ENCODE measurements at regions not wholly inside any gene's neighbourhood (a gene's known extent, or its start where the extent isn't known, plus 50 kb on each side); places are given as distances from the start of the nearest gene placed in this dataset.

DNA sequence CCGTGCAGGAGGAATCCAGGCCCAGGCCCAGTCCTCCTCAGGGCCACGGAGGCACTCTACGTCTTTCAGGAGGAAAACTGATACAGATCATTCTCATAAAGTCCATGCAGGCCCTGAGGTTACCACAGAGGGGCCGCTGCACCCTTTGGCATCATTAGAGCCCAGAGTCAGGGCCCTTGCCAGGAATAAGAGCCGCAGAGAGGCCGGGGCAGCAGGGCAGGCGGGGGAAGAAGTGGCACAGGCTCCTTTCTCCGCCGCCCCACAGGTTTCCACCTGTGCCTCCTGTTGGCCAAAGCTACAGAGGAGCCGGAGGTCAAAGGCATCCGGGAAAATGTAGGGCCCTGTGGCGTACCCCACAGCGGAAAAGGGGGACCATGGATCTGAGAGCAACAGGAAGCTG lies 366.6 kb upstream of the SHH start:
- Histone ChIP-seq H3K27me3 (peaks cover 16% of the 10 kb centered on the region), H3K36me3 (no peaks in the 10 kb centered on the region), H3K4me3 (ENCODE audit: low read depth, low read length) (no peak overlapping the region), H3K4me1 (no peaks in the 10 kb centered on the region), H3K9me3 (no peaks in the 10 kb centered on the region)
- TF ChIP-seq, protein P1, sequence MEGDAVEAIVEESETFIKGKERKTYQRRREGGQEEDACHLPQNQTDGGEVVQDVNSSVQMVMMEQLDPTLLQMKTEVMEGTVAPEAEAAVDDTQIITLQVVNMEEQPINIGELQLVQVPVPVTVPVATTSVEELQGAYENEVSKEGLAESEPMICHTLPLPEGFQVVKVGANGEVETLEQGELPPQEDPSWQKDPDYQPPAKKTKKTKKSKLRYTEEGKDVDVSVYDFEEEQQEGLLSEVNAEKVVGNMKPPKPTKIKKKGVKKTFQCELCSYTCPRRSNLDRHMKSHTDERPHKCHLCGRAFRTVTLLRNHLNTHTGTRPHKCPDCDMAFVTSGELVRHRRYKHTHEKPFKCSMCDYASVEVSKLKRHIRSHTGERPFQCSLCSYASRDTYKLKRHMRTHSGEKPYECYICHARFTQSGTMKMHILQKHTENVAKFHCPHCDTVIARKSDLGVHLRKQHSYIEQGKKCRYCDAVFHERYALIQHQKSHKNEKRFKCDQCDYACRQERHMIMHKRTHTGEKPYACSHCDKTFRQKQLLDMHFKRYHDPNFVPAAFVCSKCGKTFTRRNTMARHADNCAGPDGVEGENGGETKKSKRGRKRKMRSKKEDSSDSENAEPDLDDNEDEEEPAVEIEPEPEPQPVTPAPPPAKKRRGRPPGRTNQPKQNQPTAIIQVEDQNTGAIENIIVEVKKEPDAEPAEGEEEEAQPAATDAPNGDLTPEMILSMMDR (IDR thresholded peaks at IDR 0.05; ENCODE audit: low read depth, low read length), result no peak
- DNase-seq, result no peak

DNA sequence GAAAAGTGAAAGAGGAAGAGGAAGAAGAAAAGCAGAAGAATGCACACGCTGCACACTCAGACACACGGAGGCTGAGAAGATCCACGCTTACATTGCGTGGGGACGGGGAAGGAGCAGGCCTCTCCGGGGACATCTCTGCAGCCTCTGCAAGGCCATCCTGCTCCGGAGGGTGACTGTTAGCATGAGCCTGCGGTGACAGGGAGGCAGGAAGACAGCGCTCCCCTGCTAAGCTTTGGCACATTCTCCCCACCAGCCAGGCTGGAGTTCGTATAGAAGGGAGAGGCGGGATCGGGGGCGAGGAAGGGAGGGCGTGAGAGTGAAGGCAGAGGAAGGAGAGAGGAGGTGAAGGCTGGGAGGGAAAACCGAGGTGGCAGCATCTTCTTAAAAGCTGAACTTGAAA lies 366.0 kb upstream of the SHH start:
- Histone ChIP-seq H3K27me3 (peaks cover 16% of the 10 kb centered on the region), H3K9me3 (no peaks in the 10 kb centered on the region)

DNA sequence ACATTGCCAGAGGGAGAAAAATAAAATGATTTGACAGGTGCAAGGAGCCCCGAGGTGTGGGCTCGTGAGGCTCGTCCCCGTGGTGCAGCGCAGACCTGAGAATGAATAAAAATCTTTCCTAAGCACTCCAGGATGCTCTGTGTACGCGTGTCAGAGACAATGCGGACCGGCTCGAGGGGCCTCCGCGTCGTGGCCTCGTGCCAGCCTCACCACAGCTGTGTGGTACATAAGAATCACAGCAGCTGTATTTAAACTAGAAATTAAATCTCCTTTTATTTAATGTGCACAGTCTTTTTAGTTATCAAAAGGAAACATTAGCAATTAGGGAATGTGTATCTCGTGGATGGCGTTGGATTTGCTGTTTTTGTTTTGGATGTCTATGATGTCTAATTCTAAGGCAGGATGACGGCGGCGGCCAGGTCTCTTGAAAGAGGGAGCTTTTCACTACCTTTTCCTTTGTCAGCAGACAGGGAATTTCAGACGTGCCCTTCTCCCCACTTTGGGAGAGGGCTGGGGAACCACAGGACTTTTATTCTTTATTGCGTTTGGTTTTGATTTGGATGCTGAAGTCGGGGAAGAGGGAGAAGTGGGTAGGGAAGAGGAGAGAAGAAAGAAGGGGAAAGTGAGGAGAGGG lies 365.3 kb upstream of the SHH start:
- no peak for DNase-seq
- Histone ChIP-seq H3K4me1 (no peaks in the 10 kb centered on the region), H3K9me3 (no peaks in the 10 kb centered on the region), H3K36me3 (no peaks in the 10 kb centered on the region), H3K4me3 (ENCODE audit: low read depth, low read length) (no peak overlapping the region), H3K27me3 (peaks cover 16% of the 10 kb centered on the region)
- TF ChIP-seq, protein P1 (IDR thresholded peaks at IDR 0.05; ENCODE audit: low read depth, low read length), result no peak

More for the DNA sequence above, 366.0 kb upstream of the SHH start:
- no peak for DNase-seq
- TF ChIP-seq, protein P1 (IDR thresholded peaks at IDR 0.05; ENCODE audit: low read depth, low read length), result no peak
- H3K4me1 ChIP-seq, result no peaks in the 10 kb centered on the region
- H3K4me3 ChIP-seq (ENCODE audit: low read depth, low read length), result no peak overlapping the region
- no peaks in the 10 kb centered on the region for H3K36me3 ChIP-seq

DNA sequence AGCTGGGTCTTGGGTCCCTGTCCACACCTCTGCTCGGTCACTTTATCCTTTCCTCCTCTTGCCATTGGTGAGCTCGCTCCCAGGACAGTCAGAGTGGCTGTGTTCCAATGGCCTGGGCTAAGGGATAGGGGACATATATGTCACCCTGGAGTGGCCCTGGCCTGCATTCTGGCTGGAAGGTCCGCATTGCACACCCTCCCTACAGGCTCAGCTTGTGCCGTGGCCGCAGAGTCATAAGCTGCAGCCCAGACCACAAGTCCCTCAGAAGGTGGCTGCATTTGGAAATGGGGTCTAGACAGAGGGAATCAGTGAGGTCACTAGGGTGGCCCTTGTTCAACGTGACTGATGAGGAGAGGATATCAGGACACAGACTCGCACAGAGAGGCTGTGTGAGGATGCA lies 363.8 kb upstream of the SHH start:
- DNase-seq, result no peak
- Histone ChIP-seq H3K9me3 (no peaks in the 10 kb centered on the region), H3K27me3 (peaks cover 11% of the 10 kb centered on the region)

DNA sequence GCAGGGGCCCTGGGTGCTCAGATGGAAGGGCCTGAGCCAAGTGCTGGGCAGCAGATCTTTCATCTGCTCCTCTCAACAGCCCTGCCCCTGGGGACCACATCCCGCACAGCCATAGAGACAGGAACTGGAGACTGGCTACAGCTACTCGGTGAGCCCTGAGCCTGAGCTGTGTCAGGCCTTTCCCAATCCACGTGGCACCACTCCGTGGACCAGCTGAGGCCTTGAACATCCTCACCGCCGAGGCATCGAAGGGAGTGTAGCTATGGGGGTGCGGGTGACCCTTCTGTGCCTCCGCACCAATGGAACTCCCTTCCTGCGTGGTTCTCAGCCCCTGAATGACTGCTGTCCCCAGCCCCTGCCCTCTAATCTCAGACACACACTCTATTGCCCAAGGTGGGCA lies 362.7 kb upstream of the SHH start:
- peaks cover 9% of the 10 kb centered on the region for H3K27me3 ChIP-seq
- TF ChIP-seq, protein P1 (IDR thresholded peaks at IDR 0.05; ENCODE audit: low read depth, low read length), result no peak
- no peaks in the 10 kb centered on the region for H3K36me3 ChIP-seq
- H3K9me3 ChIP-seq, result no peaks in the 10 kb centered on the region
- no peaks in the 10 kb centered on the region for H3K4me1 ChIP-seq
- H3K4me3 ChIP-seq (ENCODE audit: low read depth, low read length), result no peak overlapping the region
- no peak for DNase-seq

More for the DNA sequence above, 363.8 kb upstream of the SHH start:
- H3K36me3 ChIP-seq, result no peaks in the 10 kb centered on the region
- H3K4me3 ChIP-seq (ENCODE audit: low read depth, low read length), result no peak overlapping the region
- H3K4me1 ChIP-seq, result no peaks in the 10 kb centered on the region
- TF ChIP-seq, protein P1 (IDR thresholded peaks at IDR 0.05; ENCODE audit: low read depth, low read length), result no peak

DNA sequence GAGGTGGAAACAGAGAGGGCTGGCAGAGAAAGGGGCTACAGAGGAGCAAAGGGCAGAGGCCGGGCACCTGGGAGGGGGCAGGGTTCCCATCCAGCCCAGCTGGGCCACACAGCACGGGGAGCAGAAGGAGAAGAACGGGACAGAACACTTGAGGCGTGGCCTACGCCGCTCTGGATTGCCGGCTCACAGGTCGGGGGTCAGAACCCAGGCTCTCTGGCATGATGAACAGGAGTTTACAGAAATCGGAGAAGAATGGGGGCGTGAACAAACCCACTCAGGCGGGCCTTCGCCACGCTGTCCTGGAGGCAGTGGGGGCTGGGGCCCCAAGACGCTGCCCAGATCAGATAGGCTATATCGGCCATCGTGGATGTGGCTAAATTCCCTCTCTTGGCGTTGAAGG lies 362.2 kb upstream of the SHH start:
- peaks cover 6% of the 10 kb centered on the region for H3K27me3 ChIP-seq
- no peak for DNase-seq

More for the DNA sequence above, 362.2 kb upstream of the SHH start:
- H3K4me1 ChIP-seq, result no peaks in the 10 kb centered on the region
- no peak overlapping the region for H3K4me3 ChIP-seq (ENCODE audit: low read depth, low read length)
- no peaks in the 10 kb centered on the region for H3K9me3 ChIP-seq
- H3K36me3 ChIP-seq, result no peaks in the 10 kb centered on the region
- TF ChIP-seq, protein P1 (IDR thresholded peaks at IDR 0.05; ENCODE audit: low read depth, low read length), result no peak
